NCI-H146 (cell line): ENCODE measurements at regions not wholly inside any gene's neighbourhood (a gene's known extent, or its start where the extent isn't known, plus 50 kb on each side); places are given as distances from the start of the nearest gene placed in this dataset.

Experiments used
- DNase-seq: peaks from one replicate; lab custom pipeline; 2025; lab: John Stamatoyannopoulos, UW

DNA sequence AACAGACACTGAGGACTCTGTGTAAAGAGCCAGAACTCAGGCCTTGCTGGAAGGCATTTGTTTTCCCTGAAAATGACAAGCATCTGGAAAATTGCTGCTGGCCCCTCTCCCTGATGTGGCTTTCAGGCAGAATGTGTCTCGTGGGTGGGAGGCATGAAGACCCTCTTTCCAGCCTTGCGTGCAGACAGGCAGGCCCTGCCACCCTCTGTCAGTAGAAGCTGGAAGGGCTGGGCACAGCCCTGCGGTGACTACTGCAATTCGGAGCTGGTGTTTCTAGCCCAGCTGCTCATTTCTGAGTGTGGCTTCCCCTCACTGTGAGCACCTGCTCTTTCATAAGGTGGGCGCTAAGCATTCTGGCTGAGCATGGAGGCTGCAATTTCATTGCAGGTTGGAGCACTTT lies 349.9 kb downstream of the PTPRU start:
- no peak for DNase-seq

- DNase-seq: no peak
These were observed 349.3 kb downstream of the PTPRU start for GRCh38 chr1:29585656-29586055.

DNA sequence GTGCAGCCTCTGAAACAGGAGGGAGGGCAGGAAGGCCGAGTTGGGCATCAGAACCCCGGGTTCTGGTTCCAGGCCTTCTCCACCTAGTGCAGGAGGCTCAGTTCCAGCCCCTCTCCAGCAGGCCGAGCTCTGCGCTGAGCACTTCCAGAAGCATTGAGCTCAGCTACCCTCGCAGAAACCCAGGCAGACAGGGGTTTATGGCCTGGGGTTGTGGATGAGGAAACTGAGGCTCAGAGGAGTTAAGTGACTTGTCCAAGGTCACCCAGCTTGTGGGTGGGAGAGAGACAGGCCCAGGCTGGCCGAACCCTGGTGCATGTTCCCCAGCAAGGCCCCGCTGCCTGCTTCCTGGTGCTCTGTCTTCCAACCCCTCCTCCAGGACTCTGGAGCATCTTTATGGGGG lies 348.9 kb downstream of the PTPRU start:
- DNase-seq: no peak

DNA sequence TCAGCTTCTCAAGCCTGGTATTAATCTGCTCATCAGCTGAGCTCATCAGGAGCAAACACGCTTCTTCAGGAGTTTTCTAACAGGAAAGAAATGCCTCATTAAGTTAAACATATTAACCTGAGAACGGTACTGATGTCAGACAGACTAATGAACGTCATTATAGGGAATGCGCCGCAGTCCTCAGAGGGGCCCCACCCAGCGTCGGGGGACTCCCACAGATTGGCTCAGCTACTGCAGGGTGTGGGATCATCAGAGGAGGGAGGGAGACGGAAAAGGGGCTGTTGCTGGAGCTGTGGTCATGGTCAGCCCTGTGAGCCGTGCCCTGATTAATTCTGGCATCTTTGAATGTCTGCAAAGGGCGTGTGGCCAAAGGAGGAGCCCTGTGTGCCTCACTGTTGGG lies 348.5 kb downstream of the PTPRU start:
- no peak for DNase-seq

DNA sequence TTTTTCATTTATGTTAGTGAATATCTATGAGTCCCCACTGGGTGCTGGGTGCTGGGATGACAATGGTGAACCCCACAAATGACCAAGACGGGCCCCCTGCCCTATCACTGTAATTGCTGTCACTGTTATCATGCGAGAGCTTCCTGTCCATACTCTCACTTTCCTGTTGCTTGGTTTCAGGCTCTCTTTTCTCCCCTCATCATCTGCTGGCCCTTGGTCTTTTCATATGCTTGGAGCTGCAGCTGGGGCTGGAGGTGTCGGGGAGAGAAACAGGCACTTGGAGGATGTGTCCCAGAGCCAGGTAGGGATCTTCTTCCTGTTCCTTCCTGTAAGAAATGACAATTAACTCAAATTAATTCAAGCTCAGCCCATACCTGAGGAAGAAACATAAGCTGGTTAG lies 348.0 kb downstream of the PTPRU start:
- DNase-seq: no peak

DNA sequence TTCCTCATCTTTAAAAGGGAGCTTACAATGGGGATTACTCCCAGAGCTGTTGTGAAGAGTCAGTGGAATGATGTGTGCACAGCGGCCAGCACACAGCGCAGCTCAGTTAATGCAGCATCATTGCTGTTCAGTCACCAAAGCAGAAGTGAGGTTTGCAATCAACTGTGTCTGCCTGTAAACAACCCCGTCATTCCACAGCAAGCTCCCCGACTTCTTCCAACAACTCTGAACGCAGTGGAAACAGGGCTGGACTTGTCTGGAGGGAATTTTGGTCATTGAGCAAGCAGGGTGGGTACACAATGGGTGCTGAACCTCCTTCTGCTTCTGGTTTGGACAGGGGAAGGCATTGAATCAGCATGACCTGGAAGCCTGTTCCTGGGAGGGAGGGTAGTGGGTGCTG lies 347.4 kb downstream of the PTPRU start:
- DNase-seq: no peak

DNA sequence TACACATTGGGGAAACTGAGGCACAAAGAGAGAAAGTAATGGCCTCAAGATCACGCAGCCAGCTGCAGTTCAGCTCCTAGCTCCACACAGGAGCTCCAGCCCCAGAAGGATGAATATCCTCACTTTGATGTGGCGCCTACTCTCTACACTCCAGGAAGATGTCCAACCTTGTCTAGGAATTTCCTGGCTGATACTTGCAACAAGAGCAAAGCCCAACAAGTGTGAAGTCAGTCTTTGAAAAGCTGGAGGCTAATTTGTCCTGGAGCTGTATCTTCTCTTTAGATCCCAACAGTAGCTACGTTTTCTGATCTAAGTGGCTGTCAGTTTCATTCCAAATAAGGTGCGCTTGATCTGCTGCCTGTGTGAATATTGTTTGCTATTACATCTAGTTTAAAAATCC lies 344.9 kb downstream of the PTPRU start:
- no peak for DNase-seq

DNA sequence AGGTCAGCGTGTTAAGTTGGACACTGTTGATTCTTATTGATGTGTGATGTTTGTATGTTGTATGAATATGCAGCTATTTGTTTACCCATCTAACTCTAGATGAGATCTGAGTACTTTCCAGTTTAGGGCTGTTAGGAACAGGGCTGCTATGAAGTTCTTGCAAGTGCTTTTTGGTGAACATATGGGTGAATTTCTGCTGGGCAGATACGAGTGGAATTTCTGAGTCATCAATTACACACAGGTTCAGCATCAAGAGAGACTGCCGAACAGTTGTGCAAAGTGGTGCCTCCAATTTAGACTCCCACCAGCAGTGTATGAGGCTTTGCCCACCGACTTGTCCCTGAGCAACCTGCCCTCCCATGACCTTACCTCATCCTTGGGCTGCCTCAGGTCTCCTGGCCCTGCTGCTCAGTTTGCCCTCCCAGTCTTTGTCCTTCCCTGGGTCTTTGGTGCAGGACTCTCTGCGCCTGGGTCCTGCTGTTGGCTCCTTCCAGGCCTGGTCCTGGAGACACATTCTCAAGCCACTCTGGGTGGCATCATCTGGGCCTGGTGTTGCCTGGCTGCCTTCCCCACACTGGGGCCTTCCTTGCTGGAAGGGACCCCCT lies 343.6 kb downstream of the PTPRU start:
- DNase-seq: no peak

GRCh38 chr1:29577512-29577911 lies 341.2 kb downstream of the PTPRU start:
- DNase-seq: no peak

- DNase-seq: no peak
These were observed 340.2 kb downstream of the PTPRU start for GRCh38 chr1:29576510-29576909.

GRCh38 chr1:29575826-29576225 lies 339.5 kb downstream of the PTPRU start:
- no peak for DNase-seq

DNA sequence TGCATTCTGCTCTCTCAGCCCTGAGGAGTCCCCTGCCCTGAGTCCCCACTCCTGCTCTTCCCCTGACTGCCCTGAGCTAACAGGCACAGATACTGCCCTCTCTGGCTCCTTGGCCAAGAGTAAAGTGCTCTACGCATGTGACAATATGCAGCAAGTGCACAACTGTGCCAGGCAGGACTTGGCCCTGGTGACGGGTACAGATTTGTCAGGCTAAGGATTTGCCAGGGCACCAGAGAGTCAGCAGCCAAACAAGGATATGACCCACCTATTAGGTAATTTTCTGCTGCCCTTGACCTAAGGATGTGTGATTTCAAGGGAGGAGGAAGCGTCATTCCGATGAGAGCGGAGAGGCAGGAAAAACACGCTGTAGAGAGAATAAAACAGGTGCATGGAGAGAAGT lies 339.0 kb downstream of the PTPRU start:
- no peak for DNase-seq

GRCh38 chr1:29574871-29575270 lies 338.5 kb downstream of the PTPRU start:
- DNase-seq: no peak

GRCh38 chr1:29569971-29570634 lies 333.8 kb downstream of the PTPRU start:
- DNase-seq: no peak

GRCh38 chr1:29567257-29567656 lies 330.9 kb downstream of the PTPRU start:
- DNase-seq: no peak

DNA sequence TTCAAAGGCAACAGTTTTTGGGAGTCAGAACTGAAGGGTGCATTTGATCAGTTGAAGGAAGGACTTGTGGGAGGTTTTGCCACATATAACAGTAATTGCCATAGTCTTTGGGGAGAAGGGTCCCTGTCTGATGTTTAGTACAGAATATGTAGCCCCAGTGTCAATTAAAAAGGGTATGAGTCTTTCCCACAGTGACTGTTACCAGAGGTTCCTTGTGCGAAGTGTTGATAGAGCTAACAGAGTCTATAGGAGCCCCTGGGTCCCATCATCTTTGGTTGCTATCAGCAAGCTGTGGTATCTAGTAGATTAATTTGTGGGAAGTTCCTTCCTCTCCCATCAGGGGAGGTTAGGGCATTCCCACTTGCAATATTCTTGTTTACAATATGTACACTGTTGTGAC lies 329.2 kb downstream of the PTPRU start:
- DNase-seq: no peak

- DNase-seq: no peak
These were observed 327.2 kb downstream of the PTPRU start for GRCh38 chr1:29563571-29563970.

DNA sequence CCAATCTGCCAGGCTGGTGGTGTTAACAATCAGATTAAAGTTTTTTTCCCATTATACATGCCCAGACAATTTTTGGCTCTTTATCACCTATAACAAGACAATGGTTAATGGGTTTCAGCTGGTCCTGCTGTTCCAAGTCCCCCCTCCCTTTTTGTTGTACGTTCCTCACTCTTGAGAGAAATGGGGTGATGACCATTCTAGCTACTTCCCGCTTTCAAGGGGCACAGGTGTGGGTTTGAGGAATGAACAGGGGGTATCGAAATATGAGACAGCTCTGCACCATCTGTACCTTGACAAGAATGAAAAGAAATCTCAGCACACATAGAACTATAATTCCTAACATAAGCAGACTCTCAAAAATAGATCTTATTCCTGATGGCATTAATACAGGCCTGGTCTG lies 326.8 kb downstream of the PTPRU start:
- DNase-seq: no peak

GRCh38 chr1:29559056-29559455 lies 322.7 kb downstream of the PTPRU start:
- DNase-seq: no peak

DNA sequence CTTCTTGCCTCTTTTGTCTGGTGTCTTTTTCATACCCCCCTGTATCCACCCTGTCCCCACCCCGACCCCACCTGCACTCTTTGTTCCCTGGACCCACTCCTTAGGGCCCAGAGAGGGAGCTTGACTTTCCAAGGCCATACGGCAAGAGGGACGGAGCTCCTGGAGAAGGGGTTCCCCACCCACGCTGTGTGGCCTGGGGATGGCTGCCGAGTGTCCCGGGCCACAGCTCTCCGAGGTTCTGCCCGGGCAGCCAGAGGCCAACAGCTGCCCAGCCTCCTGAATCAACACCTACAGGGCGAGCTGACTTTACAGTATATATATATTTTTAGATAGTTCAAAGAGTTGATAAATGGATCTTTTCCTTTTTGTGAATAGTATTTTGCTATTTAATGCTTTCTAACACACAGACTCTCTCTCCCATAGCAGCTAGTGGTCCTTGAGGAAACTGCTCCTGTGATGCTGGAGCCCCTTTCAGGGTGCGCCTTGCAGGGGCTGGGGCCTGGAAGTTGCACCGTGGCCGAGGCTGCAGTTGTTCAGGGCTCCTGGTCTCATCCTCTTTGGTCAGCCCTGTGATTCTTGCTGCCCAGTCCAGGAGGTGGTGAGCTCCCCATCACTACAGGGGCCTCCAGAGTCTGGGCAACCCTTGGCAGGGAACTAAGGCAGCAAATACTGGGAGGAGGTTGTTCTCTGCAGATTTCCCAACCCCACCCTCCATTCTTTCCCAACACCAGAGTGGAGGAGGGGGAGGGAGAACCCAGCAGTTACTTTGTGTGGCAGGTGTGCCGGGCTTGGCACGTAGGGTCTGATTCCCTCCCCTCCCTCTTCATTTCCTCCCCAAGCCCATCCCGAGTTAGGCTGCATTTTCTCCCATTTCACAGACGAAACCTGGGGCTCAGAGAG lies 321.6 kb downstream of the PTPRU start:
- DNase-seq: no peak

GRCh38 chr1:29557066-29557465 lies 320.7 kb downstream of the PTPRU start:
- DNase-seq: no peak

GRCh38 chr1:29556657-29557056 lies 320.3 kb downstream of the PTPRU start:
- DNase-seq: no peak

GRCh38 chr1:29555043-29555620 lies 318.8 kb downstream of the PTPRU start:
- no peak for DNase-seq
